ENCODE measurements at regions not wholly inside any gene's neighbourhood (a gene's known extent, or its start where the extent isn't known, plus 50 kb on each side); places are given as distances from the start of the nearest gene placed in this dataset.

- no peak for DNase-seq (ENCODE audit: low spot score)
Measured at GRCh38 chr12:24172031-24172772, 222.7 kb upstream of the SOX5 start.

- DNase-seq (ENCODE audit: low spot score): no peak
Measured at GRCh38 chr12:24155042-24155441, 205.6 kb upstream of the SOX5 start.

- no peak for DNase-seq (ENCODE audit: low spot score)
Measured at GRCh38 chr12:24153079-24153478, 203.6 kb upstream of the SOX5 start.

DNA sequence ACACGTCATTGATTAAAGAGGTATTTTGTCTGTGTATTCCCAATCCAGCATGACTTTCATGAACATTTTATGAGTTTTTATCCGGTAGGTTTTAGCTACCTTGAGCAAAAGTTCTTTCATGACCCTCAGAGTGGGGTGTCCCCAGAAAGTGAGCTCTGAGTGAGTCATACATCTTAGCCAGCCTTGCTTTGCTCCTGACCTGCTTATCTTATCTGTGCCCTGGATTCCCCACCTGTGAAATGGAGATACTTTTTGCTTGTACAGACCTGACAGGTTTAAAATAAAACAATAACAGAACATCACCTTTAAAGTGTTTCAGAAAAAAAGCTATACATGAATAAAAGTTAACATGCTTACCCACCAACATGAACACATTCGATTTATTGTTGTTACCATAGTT, 202.8 kb upstream of the SOX5 start:
- no peak for DNase-seq (ENCODE audit: low spot score)

DNA sequence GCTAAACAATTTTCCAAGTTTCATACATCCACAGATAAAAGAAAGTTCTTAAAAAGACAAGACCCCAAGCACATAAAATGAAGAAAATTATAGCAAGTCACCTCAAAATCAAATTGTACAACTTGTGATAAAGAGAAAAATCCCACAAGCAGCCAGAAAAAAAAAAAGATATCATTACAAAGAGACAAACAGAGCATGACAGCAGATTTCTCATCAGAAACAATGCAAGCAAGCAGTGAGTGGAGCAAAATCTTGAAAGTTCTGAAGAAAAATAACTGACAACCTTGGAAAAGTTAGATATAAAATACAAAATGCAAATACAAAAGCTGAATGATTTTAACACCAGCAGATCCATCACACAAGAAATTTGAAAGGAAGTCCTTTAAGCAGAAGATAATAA, 194.5 kb upstream of the SOX5 start:
- no peak for DNase-seq (ENCODE audit: low spot score)

GRCh38 chr12:24139035-24139434, 189.6 kb upstream of the SOX5 start:
- no peak for DNase-seq (ENCODE audit: low spot score)

DNA sequence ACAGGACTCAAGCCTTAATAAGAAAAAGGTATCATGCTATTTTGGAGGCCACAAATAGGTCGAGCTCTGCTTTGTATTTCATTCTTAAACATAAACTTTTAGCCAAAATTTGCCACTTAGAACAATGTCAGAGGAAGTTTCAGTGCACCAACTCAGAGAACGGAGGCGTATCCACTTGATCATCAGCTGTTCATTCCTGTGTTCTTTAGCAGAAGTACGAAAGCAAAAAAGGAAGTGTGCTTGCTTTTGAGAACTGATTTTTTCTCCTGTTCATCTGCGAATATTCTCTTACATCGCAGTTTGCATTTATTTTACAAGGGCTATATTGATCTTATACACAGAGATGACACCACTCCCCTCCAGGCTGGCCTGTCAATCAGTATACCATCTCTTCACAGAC, 188.6 kb upstream of the SOX5 start:
- DNase-seq (ENCODE audit: low spot score): no peak

- peak; percentile 74 for DNase-seq (ENCODE audit: low spot score)
Measured at GRCh38 chr12:24135158-24135850, 185.8 kb upstream of the SOX5 start.

DNA sequence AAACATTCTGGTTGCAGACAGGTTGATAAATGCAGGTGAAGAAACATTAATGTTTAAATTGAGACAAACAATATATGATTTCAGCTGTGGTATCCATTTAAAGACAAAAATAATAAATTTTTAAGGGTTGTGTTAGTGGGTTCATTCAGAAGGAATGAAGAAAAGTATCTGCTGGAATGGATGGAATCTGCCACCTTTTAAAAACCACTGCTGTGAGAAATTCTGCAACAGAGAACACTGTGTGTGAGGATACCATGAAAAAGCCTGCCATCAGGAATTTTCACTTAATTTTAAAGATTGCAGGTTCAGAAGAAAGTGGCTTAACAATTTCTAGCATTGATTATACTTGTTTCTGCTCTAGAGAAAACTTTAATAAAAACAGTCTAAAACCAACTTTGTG, 184.6 kb upstream of the SOX5 start:
- DNase-seq (ENCODE audit: low spot score): no peak

DNA sequence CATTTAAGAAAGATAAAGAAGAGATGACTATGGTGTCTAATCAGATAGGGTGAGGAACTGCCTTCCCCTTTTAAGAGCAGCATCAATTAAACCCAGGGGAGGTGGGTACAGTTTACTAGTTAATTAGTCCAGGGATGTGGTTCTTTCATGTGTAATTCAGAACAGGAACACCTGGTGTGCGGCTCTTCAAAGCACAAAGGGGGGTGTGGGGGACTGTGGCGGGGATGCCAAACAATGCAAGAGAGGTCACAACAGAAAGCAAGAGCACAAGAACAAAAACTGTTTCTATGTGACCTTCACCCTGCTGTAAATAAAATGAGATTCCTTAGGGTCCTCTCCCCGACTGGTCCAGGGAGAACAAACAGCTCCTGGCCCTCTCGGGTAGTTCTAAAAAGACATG, 183.9 kb upstream of the SOX5 start:
- DNase-seq (ENCODE audit: low spot score): no peak

- no peak for DNase-seq (ENCODE audit: low spot score)
Measured at GRCh38 chr12:24127919-24128721, 178.7 kb upstream of the SOX5 start.

DNA sequence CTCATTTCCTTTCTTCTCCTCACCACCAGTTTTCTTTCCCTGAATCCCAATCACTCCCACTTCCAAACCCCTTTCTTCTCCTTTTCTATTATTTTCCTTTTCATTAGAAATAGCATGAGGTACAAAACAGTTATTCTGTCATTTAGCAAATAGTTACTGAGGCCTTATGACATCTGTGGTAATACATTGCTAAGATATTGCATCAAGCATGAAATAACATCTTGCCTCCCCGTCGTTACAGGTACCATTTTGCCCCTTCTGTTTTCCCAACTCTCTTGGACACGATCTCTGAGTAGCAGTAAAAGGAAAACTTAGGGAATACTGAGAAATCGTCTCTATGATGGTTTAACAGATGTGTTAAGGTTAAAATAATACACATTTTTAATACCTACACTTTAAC, 175.8 kb upstream of the SOX5 start:
- DNase-seq (ENCODE audit: low spot score): no peak

GRCh38 chr12:24121911-24122310, 172.4 kb upstream of the SOX5 start:
- DNase-seq (ENCODE audit: low spot score): no peak

DNA sequence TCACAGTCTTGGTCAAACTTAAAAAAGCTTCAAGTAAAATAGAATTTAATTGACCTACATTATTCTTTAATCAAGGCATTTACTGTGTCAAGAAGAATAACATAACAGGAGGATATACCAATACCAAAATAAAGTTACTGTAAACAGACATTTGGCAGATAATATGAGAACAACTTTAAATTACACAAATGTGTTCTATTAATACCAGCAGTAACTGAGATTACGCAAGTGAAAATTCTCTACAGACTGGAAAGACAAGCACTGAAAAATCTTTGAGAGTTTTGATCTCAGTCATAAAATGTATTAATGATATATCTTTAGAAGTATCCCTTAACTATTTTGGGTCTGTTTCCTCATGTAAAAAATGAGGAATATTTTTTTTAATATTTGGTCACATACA, 169.2 kb upstream of the SOX5 start:
- DNase-seq (ENCODE audit: low spot score): no peak

- DNase-seq (ENCODE audit: low spot score): no peak
Measured at GRCh38 chr12:24116548-24116947, 167.1 kb upstream of the SOX5 start.

GRCh38 chr12:24113701-24114100, 164.2 kb upstream of the SOX5 start:
- no peak for DNase-seq (ENCODE audit: low spot score)

DNA sequence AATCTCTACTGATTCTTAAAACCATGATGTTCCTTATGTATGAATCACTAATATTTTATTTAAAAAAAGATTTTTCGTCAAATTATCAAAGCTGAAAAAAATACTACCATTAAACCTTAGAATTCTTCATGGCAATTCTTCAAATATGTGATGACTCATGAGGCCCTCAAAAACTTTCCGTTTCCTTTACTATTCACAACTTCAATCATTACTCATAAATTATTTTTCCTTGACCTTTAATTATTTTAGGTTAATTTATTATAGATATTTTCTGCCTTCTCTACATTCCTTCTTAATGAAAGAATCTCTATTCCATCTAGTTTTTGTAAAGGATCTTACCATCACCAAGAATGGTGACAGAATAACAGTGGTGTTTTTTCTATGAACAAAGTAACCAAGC, 162.1 kb upstream of the SOX5 start:
- no peak for DNase-seq (ENCODE audit: low spot score)

GRCh38 chr12:24111086-24111485, 161.6 kb upstream of the SOX5 start:
- no peak for DNase-seq (ENCODE audit: low spot score)

DNA sequence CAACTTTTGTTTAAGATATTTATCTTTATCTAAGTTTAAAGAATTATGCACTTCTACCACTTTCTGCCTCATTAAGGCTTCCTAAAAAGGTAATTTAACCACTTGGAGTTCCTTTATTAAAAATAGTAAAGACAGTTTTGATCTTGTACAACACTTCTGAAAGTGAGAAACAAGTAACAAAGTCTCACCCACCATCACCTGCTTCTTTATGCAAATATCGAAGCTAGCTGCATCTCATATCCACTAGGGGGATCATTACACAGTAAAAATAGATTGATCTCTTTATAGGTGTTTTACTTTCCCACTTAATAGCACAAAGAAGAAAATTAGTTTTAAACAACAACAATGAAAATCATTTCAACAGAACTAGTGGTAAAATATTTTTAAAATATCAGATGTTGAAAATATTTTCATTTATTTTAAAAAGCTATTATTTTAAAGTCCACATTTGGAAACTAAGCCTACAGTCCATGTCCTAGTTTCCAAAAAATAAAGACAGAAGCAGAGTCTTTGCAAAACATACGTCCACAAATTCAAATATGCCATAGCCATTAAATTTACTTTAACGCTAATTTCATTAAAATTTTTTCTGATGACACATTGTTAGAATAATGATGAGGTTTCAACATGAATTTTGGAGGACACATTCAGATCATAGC, 160.0 kb upstream of the SOX5 start:
- DNase-seq (ENCODE audit: low spot score): peak; percentile 27

DNA sequence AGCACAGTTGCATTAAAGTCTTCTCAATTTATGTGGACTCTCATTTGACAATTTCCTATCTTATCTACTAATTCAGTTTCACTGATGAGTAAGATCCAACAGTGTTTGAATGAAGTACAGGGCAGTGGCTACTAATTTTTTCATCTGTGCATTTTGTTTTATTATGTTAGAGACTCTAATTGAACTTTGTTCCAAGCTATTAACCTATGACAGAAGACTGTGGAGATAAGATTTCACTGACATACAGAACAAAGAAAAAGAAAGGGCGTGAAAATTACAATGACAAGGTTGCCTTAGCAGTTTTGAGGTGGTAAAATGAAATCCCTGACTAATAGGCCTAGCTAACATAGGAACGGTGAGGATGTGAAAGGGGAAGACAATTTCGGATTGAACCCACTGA, 153.2 kb upstream of the SOX5 start:
- no peak for DNase-seq (ENCODE audit: low spot score)

DNA sequence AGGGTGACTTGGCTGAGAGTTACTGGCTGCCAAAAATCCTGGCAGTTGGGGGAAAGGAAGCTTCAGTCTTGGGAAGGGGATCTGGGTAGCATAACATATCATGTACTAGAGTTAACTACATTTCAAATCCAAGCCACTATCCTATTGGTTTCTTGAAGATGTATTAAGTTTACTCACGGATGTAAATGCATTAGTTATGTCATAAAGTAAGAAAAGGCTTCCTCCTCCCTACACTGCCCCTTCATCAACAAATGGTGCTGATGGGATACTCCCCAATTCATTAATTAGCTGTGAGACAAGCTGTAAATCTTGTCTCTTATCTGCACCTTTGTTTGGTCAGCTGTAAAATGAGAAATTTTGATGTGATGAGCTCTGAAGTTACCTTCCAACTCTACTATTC, 150.1 kb upstream of the SOX5 start:
- no peak for DNase-seq (ENCODE audit: low spot score)

DNA sequence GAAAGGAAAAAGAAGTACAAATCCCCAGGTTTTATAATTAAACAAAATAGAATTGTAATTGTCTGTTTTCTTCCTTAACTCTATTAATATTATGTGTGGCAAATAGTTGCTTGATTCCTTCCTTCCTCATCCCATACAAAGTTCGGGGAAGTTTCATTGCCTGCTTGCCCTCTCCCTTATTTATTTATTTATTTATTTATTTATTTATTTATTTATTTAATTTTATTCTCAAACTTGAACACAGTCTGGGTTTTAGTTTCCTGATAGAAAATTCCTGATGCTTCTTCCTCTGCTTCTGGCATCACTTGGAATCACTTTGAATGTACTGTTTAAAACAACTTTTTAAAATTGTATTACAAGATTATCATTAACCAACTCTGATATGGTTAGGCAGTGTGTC, 145.8 kb upstream of the SOX5 start:
- no peak for DNase-seq (ENCODE audit: low spot score)

All from SK-N-DZ (cell line).